IgD-negative memory B cell (primary cell): ENCODE measurements at regions not wholly inside any gene's neighbourhood (a gene's known extent, or its start where the extent isn't known, plus 50 kb on each side); places are given as distances from the start of the nearest gene placed in this dataset.
A peak's percentile ranks its signal among the peaks of the same experiment; 100 is the strongest.

ENCODE experiments used
- H3K27ac Mint-ChIP-seq, 3 donors: one replicate each; pipeline ENCODE4 v1.8.0; 2020 to 2022; ENCODE audit warnings: mild to moderate bottlenecking in 3 of 3, mixed read lengths in 3 of 3, moderate library complexity in 1 of 3
- H3K27me3 Mint-ChIP-seq: one replicate; pipeline ENCODE4 v1.8.0; 2021; ENCODE audit warnings: mixed read lengths
- H3K36me3 Mint-ChIP-seq: one replicate; pipeline ENCODE4 v1.8.0; 2020; ENCODE audit warnings: mild to moderate bottlenecking, mixed read lengths
- H3K4me1 Mint-ChIP-seq, 3 donors: one replicate each; pipeline ENCODE4 v1.8.0; 2020 to 2022; ENCODE audit warnings: mixed read lengths in 3 of 3, mild to moderate bottlenecking in 1 of 3
- H3K4me3 Mint-ChIP-seq, 4 donors: one replicate each; pipeline ENCODE4 v1.8.0; 2020 to 2022; ENCODE audit warnings: mild to moderate bottlenecking in 4 of 4, mixed read lengths in 4 of 4, moderate library complexity in 3 of 4
- H3K9me3 Mint-ChIP-seq, 3 donors: one replicate each; pipeline ENCODE4 v1.8.0; 2020 to 2021; ENCODE audit warnings: mixed read lengths in 3 of 3, mild to moderate bottlenecking in 1 of 3

DNA sequence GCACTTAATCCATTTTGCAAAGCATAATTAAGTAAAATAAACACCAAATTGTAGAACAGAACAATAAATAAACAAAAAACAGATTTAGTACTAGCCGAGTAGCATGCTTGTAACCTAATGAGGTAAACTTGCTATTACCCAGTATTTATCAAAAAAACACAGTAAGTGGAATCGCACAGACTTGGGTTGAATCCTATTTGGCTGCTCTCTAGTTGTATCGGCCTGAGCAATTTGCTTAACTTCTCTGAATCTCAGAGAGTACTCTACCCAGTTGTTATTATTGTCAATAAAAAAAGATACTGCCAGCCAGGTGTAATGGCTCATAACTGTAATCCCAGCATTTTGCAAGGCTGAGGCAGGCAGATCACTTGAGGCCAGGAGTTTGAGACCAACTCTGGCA lies 664.3 kb downstream of the ADGRL2 start:
- no peaks in the 10 kb centered on the region for H3K36me3 Mint-ChIP-seq
- peaks cover 0 to 1% (median 1%) of the 10 kb centered on the region in 3 donors for H3K4me1 Mint-ChIP-seq
- no peaks in the 10 kb centered on the region for H3K27me3 Mint-ChIP-seq
- H3K9me3 Mint-ChIP-seq, result peaks cover 0 to 3% (median 0%) of the 10 kb centered on the region in 3 donors
- H3K27ac Mint-ChIP-seq, result no peak overlapping the region
- no peak overlapping the region for H3K4me3 Mint-ChIP-seq

DNA sequence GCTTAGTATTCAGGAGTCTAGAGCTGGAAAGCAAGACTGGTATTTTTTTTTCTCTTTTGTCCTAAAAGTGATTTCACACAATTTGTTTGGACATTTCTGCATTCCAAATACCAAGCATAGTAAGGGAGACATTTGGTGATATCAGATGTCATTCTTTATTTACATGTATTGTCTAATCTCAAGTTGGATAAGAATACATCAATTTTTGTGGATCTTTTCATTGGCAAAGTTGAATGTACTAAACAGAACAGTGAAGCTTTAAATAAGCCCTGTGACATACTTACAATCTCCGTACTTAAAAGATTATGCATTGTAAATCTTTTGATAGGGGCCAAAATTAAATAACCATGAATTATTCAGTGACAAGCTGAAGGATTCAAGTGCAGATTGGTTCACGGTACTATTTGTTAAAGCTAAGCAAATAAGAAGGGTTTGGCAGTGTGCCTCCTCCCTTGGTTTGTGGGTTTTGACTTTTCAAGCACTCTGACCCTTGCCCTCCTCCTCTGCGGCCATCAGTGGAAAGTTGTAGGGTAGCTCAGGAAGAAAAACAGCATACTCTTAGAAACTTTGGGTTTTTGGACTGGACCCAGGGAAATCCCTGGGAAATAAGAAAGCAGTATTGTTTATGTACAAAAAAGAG lies 663.7 kb downstream of the ADGRL2 start:
- Mint-ChIP-seq H3K36me3 (no peaks in the 10 kb centered on the region), H3K9me3 (peaks cover 0 to 3% (median 0%) of the 10 kb centered on the region in 3 donors), H3K4me3 (no peak overlapping the region), H3K27me3 (no peaks in the 10 kb centered on the region), H3K4me1 (peaks cover 0 to 1% (median 1%) of the 10 kb centered on the region in 3 donors), H3K27ac (no peak overlapping the region)

DNA sequence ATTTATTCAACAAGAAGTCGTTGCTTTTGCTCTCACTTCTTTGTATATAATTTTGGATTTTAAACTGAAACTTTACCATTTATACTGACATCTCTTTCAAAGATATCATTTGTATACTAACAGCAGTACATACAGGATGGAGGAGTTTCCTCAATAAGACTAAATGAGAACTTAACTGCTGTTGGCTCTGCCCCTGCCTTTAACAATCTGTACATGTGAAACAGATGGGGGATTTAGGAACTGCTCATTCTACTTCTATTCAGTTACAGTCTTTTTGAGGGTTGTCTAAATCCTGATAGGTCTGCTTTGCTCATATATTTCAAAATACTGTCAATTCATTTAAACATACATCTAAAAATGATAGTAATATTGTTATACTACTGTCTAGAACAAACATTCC lies 663.2 kb downstream of the ADGRL2 start:
- no peak overlapping the region for H3K27ac Mint-ChIP-seq
- peaks cover 0 to 2% (median 0%) of the 10 kb centered on the region in 3 donors for H3K9me3 Mint-ChIP-seq
- H3K27me3 Mint-ChIP-seq, result no peaks in the 10 kb centered on the region
- no peak overlapping the region for H3K4me3 Mint-ChIP-seq
- no peaks in the 10 kb centered on the region for H3K36me3 Mint-ChIP-seq
- peaks cover 0 to 1% (median 1%) of the 10 kb centered on the region in 3 donors for H3K4me1 Mint-ChIP-seq

DNA sequence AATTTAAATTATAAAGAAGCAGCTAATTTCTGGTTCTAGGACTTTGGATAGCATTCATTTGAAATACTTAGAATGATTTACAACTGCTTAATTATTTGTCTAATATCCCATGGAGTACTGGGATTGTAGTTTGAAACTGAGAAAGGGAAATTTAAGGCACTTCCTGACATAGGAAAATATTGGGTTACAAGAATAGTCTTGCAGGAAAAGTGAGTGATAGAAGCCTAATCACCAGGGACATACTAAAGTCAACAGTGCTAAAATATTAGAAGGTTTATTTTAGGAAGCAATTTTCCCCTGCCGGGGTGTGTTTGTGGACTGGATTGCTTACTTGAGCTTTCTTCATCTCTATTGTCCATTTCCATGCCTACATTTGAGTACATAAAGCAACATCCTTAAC lies 661.6 kb downstream of the ADGRL2 start:
- Mint-ChIP-seq H3K27ac (no peak overlapping the region), H3K9me3 (peaks cover 0 to 2% (median 0%) of the 10 kb centered on the region in 3 donors), H3K36me3 (no peaks in the 10 kb centered on the region), H3K27me3 (no peaks in the 10 kb centered on the region), H3K4me1 (peaks cover 0 to 1% (median 1%) of the 10 kb centered on the region in 3 donors), H3K4me3 (no peak overlapping the region)

DNA sequence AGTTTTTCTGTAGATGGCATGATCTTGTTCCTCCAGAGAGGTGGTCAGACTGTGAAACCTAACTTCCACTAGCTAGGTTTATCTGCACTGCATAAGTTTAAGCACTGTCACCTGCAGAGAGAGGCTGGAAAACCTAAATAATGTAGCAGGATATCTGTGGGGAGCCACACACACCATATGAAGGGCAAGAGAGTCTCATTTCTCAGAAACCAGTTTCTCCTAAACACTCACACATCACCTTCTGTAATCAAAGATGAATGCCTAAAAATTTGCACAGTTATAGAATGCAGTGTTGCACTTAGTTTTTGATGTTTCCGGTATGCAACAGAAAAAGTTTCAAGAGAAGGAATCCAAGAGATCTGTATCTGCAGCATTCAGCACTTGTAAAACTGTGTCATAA lies 654.6 kb downstream of the ADGRL2 start:
- peaks cover 0 to 16% (median 5%) of the 10 kb centered on the region in 3 donors for H3K9me3 Mint-ChIP-seq
- no peaks in the 10 kb centered on the region for H3K36me3 Mint-ChIP-seq
- H3K4me3 Mint-ChIP-seq, result no peak overlapping the region
- no peaks in the 10 kb centered on the region for H3K27me3 Mint-ChIP-seq
- H3K27ac Mint-ChIP-seq, result peak overlapping the region in 1 of 3 donors; percentile 50
- no peaks in the 10 kb centered on the region for H3K4me1 Mint-ChIP-seq

DNA sequence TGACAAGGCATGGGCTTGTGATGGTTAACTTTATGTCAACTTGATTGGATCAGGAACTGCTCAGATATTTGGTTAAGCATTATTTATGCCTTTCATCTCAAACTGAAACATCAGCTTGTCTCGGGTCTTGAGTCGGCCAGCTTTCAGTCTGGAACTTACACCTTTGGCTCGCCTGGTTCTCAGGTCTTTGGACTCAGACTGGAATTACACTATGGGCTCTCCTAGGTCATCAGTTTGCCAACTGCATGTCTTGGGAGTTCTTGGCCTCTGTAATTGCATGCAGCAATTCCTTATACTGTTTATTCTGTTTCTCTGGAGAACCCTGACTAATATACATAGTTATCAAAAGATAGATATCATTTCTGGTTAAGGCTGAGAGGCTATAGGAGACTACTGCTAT lies 653.7 kb downstream of the ADGRL2 start:
- H3K4me1 Mint-ChIP-seq, result no peaks in the 10 kb centered on the region
- H3K27me3 Mint-ChIP-seq, result no peaks in the 10 kb centered on the region

DNA sequence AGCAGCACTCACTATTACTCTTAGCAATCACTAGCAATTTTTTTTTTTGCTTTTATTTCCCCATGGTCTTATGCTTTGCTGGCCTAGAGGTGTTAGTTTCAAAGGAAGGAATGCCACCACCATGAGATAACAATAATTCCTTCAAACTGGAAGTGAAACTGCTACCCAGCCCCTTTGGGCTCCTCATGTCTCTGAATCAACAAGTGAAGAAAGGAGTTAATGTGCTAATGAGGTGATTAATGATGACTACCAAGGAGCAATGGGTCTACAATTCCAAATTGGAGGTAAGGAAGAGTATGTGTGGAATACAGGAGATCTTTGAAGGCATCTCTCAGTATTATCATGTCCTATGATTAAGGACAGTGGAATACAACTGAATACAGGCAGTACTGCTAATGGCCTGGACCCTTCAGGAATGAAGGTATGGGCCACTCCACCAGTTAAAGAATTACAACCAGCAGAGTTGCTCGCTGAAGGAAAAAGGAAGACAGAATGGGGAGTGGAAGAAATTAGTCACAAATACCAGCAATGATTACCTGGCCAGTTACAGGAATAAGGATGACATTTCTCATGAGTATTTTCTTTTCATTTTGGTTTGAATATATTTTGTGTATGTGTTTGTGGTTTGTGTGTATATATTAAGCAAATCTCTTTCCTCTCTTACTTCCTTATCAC lies 652.9 kb downstream of the ADGRL2 start:
- Mint-ChIP-seq H3K27me3 (no peaks in the 10 kb centered on the region), H3K4me3 (no peak overlapping the region), H3K4me1 (no peaks in the 10 kb centered on the region), H3K9me3 (peaks cover 0 to 16% (median 5%) of the 10 kb centered on the region in 3 donors), H3K27ac (no peak overlapping the region), H3K36me3 (no peaks in the 10 kb centered on the region)

More for the DNA sequence above, 653.7 kb downstream of the ADGRL2 start:
- H3K9me3 Mint-ChIP-seq, result peaks cover 0 to 16% (median 5%) of the 10 kb centered on the region in 3 donors
- no peaks in the 10 kb centered on the region for H3K36me3 Mint-ChIP-seq
- no peak overlapping the region for H3K4me3 Mint-ChIP-seq
- H3K27ac Mint-ChIP-seq, result no peak overlapping the region

DNA sequence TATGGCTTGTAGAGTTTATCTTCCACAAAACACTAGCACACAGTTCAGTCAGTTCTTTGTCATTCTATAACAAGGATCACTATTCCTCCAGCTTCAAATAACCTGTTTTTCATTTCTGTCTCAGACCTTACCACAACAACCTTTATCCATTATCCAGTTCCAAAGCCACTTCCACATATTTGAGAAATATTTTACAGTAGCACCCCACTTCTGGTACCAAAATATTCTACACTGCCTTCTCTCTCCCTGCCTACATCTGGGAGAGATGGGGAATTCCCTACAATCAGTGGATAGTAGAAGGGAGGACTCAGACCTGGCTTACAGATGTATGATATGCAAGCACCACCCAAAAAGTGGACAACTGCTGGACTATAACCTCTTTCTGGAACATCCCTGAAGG lies 651.4 kb downstream of the ADGRL2 start:
- Mint-ChIP-seq H3K27me3 (no peaks in the 10 kb centered on the region), H3K4me1 (no peaks in the 10 kb centered on the region), H3K4me3 (no peak overlapping the region), H3K27ac (no peak overlapping the region), H3K36me3 (no peaks in the 10 kb centered on the region), H3K9me3 (peaks cover 0 to 16% (median 9%) of the 10 kb centered on the region in 3 donors)

DNA sequence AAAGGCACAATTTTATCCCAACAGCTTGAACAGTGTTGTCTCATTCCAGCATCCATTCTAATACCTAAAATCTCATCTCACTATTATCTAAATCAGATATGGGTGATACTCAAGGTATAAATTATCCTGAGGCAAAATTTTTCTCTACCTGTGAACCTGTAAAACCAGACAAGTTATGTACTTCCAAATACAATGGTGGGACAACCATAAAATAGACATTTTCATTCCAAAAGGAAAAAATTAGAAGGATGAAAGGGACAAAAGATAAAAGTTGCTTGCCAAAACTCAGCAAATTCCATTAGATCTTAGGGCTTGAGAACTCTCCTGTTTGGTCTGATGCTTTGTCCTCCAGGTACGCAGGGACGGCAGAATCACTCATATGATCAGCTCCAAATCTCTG lies 650.5 kb downstream of the ADGRL2 start:
- no peak overlapping the region for H3K27ac Mint-ChIP-seq
- no peaks in the 10 kb centered on the region for H3K4me1 Mint-ChIP-seq
- no peaks in the 10 kb centered on the region for H3K27me3 Mint-ChIP-seq
- H3K9me3 Mint-ChIP-seq, result peaks cover 0 to 16% (median 9%) of the 10 kb centered on the region in 3 donors
- H3K36me3 Mint-ChIP-seq, result no peaks in the 10 kb centered on the region
- H3K4me3 Mint-ChIP-seq, result no peak overlapping the region

DNA sequence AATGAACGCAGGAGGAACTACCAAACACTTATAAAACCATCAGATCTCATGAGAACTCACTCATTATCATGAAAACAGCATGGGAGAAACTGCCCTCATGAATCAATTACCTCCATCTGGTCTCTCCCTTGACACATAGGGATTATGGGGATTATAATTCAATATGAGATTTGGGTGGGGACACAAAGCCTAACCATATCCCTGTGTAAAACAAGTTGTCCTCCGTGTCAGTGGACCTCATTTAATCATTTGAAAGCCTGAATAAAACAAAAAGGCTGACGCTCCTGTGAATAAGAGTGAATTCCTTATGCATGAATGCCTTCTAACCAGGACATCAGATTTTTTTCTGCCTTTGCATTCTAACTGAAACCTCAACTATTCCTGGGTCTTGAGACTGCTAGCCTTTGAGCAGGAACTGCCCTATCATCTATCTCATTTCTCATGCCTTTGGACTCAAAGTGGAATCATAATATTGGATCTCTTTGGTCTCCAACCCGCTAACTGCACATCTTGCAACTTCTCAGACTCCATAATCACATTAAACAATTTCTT lies 648.8 kb downstream of the ADGRL2 start:
- Mint-ChIP-seq H3K27ac (no peak overlapping the region), H3K9me3 (peaks cover 2 to 13% (median 11%) of the 10 kb centered on the region in 3 donors), H3K4me1 (no peaks in the 10 kb centered on the region), H3K4me3 (no peak overlapping the region), H3K36me3 (no peaks in the 10 kb centered on the region), H3K27me3 (no peaks in the 10 kb centered on the region)

DNA sequence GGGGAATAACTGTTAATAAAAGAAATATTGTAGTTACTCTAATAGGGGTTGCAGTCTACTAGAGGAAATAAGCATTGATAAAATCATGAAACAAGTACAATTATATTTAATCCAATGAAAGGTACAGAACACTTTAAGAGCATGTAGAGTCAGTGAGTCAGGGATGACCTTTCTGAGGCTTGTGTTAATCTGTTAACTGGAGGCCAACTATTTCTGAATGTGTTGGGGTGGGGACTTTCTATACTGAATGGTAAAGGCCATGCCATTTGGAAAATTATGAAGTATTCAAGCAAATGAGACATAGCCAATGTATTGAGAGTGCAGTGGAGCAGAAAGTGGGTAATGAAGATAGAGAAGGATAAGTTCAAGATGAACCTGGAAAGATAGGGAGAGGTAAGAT lies 646.2 kb downstream of the ADGRL2 start:
- H3K36me3 Mint-ChIP-seq, result no peaks in the 10 kb centered on the region
- H3K27ac Mint-ChIP-seq, result no peak overlapping the region
- peaks cover 2 to 7% (median 5%) of the 10 kb centered on the region in 3 donors for H3K9me3 Mint-ChIP-seq

DNA sequence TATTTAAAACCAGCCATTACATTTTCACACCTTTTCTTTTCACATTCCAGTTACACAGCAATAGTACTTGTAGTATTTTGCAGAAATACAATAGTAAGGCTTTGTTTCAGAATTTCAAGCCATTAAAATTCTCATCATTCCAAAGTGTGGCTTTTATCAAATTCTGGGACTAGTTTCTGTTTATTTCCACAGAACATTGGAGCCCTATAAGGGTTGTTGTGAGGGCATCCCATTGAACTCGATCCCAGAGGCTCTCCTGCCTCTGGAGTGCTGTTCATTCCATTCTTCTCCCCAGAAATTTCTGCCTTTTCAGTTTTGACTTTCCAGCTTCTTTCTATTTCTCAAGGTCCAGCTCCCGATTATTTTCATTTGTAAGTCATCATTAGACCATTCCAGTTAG lies 645.5 kb downstream of the ADGRL2 start:
- no peaks in the 10 kb centered on the region for H3K36me3 Mint-ChIP-seq
- no peaks in the 10 kb centered on the region for H3K4me1 Mint-ChIP-seq
- H3K27me3 Mint-ChIP-seq, result no peaks in the 10 kb centered on the region
- H3K27ac Mint-ChIP-seq, result no peak overlapping the region
- H3K4me3 Mint-ChIP-seq, result peak overlapping the region in 1 of 4 donors; percentile 1
- H3K9me3 Mint-ChIP-seq, result peaks cover 2 to 7% (median 3%) of the 10 kb centered on the region in 3 donors

More for the DNA sequence above, 646.2 kb downstream of the ADGRL2 start:
- no peaks in the 10 kb centered on the region for H3K4me1 Mint-ChIP-seq
- no peak overlapping the region for H3K4me3 Mint-ChIP-seq
- no peaks in the 10 kb centered on the region for H3K27me3 Mint-ChIP-seq

DNA sequence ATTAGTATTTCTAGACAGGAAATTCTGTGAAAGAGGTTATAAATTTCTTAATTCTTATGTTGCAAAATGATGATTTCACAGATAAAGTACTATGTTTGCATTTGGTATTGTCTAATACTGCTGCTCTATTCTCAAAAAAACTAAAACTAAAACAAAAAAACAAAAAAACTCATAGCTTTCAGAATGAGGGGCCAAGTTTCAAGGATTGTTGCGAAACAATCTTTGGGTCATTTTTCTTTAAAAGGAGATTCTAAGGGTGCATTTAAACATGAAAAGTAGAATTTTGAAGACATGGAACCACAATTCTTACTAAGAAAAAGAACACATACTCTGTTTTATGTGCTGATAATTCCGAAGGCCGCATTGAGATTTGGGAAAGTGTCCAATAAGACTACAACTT lies 645.1 kb downstream of the ADGRL2 start:
- Mint-ChIP-seq H3K27ac (no peak overlapping the region), H3K27me3 (no peaks in the 10 kb centered on the region), H3K4me1 (no peaks in the 10 kb centered on the region), H3K9me3 (peaks cover 2 to 5% (median 3%) of the 10 kb centered on the region in 3 donors), H3K36me3 (no peaks in the 10 kb centered on the region), H3K4me3 (no peak overlapping the region)

DNA sequence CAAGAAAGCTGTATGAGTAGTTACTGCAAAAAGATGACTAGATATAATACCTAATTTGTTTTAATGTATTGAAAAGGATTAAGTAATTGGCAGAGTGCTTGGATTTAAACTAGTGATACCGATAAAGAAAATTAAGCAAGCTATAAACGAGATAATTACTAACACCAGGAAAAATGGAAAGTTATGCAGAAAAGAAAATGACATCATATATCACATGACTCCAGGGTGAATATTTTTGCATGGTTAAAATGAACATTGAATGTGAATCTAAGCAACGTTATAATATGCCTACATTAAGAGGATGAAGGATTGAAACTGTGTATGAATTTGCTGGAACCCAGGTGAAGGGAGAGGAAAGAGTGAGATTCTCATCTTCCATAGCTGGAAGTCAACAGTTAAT lies 644.4 kb downstream of the ADGRL2 start:
- H3K4me3 Mint-ChIP-seq, result no peak overlapping the region
- no peaks in the 10 kb centered on the region for H3K4me1 Mint-ChIP-seq
- no peaks in the 10 kb centered on the region for H3K36me3 Mint-ChIP-seq
- no peak overlapping the region for H3K27ac Mint-ChIP-seq
- H3K27me3 Mint-ChIP-seq, result no peaks in the 10 kb centered on the region
- H3K9me3 Mint-ChIP-seq, result peaks cover 2 to 5% (median 3%) of the 10 kb centered on the region in 3 donors

DNA sequence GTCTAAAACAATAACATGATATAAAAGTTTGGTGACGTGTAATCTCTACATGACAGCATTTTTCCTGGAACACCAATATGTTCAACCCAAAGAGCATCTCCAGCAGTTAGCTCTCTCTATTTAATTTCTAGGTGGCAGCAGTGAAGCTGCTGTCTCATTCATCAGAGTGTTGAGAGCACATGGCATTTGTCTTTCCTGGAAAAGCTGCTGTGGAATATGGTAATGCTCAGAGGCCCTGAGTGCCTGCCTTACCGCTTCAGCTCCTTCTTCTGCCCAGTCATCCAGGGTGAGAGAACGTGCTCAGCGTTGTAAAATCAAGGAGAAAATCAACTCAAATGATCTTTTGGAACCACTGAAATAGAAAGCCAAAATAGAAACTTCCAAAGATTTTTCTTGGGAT lies 640.7 kb downstream of the ADGRL2 start:
- no peak overlapping the region for H3K4me3 Mint-ChIP-seq
- H3K4me1 Mint-ChIP-seq, result no peaks in the 10 kb centered on the region
- no peaks in the 10 kb centered on the region for H3K27me3 Mint-ChIP-seq
- no peak overlapping the region for H3K27ac Mint-ChIP-seq
- peaks cover 2 to 3% (median 2%) of the 10 kb centered on the region in 3 donors for H3K9me3 Mint-ChIP-seq
- H3K36me3 Mint-ChIP-seq, result no peaks in the 10 kb centered on the region
